Stimulated activated CD4-positive, alpha-beta T cell treated with anti-CD3 and anti-CD28 coated beads, Interleukin-12 subunit alpha, Interleukin-12 subunit beta, amount 100 ng/mL, for 4 hours (primary cell): ENCODE measurements at regions not wholly inside any gene's neighbourhood (a gene's known extent, or its start where the extent isn't known, plus 50 kb on each side); places are given as distances from the start of the nearest gene placed in this dataset.

Source experiments
- DNase-seq: peaks from one replicate; pipeline ENCODE4 v3.0.0-alpha.2; 2020

DNA sequence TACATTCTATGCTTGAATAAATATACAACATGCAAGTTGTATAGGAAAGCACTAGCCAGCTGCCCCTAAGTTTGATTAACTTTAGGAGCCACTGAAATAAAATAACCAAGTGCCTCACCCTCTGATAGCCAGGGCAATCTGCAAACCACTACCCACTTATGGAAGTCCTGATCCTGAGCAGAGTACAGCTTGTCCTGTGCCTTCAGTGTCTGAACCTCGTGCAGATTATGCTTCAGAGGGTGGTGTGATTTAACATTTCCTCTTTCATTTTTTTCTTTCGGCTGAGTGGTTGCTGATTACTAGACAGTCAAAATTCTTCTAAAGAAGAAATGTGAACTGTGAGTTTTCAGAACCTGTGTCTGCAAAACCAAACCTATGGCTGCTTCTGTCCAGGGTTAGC lies 327.7 kb downstream of the PIK3R1 start:
- DNase-seq: no peak

DNA sequence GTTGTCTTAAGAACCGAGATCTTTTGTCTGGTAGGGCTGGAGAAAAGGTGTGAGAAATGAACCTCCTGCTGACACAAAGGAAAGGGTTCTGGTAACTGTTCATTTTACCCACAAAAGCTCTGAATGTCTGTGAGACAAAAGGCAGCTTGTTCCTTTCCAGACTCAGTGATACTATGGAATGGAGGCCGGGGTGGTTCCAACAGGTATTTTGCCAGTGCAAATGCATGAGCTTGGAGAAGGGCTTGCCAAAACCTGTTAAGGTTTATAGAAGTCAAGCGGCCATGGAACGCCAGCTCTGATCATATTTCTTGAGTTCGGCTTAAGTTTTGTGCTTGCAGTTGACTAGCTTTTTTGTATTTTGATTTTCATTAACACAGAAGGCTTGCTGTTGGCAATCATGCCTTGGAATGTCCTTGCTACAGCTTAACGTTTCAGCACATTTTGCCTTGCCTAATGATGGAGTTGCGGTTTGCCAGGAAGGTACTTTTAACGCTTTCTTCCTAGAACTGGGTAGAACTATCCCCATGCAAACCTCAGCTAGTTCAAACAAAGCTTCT lies 328.6 kb downstream of the PIK3R1 start:
- no peak for DNase-seq

DNA sequence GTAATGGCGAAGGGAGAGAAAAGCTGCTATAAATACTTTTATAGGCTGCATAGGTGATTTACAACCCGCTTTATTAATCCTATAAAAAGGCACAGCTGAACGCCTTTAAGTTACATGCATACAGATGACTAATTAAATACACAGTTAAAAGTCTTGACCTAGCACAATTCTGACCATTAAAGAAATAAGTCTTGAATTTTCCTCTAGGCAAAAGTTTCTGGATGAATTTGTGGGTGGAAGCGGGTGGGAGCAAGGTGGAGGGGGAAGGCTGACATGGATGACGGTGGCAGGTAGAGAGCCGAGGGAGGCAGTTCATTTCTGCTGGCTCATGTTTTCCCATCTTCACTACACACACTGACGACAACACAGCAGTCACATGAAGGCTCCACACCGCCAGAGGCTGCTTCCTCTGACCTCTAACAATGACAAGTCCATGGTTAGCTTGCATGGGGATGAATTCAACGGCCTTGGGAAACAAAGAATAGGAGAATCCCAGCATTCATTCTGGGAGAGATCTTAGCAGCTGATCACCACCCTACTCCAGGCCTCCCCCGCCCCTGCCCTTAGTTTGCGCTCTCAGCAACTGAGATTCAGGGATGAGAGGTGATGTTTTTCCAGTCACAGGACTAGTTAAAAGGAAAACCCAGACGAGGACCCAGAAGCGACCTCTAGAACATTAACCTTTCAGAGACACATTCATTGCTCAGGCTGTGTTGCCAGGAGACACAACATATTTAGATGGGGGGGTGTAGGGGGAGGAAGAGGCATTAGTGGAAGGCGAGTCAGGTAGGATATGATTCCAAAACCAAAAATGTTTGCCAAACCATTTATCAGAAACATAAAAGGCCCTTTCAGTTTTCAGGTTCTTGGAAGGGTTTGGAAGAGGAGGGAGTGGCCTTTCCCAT lies 329.3 kb downstream of the PIK3R1 start:
- DNase-seq: no peak

DNA sequence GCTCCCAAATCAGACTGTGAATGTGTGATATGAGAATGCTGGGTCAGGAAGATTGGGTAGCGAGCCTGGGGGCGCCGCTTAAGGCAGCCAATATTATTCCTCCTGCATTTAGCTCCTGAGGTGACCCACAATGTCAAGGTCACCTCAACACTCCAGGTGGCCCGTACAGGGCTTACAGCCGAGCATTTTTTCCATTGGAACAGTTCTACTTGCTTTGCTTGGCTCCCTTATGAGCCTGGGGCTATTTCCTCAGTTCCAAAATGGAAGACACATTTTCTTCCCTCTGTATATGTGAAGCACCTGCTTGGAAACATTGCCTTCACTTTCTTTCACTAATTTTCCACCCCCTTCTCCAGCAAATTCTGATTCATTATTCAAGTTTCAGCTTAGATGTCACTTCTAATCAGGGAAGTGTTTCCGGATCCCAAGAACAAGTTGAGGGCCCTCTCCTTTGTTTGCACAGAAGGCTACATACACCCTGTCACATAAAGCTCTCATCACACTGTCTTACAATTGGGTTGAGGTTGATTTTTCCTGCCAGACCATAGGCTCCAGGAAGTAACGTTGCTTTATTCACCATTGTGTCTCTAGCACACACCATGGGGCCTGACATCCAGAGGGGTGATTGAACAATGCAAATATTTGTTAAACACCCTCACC lies 330.2 kb downstream of the PIK3R1 start:
- DNase-seq: no peak

DNA sequence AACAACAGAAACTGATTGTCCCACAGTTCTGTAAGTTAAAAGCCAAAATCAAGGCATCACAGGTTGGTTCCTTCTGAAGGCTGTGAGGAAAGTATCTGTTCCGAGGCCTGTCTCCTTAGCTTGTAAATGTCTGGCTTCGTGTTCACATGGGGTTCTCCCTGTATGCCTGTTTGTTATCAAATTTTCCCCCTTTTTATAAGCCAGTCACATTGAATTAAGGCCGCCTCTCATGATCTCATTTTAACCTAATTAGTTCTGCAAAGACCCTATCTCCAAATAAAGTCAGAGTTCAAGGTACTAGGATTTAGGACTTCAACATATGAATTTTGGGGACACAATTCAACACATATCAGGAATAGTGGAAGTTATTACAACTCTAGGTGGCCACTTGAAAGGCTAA lies 331.5 kb downstream of the PIK3R1 start:
- DNase-seq: no peak

DNA sequence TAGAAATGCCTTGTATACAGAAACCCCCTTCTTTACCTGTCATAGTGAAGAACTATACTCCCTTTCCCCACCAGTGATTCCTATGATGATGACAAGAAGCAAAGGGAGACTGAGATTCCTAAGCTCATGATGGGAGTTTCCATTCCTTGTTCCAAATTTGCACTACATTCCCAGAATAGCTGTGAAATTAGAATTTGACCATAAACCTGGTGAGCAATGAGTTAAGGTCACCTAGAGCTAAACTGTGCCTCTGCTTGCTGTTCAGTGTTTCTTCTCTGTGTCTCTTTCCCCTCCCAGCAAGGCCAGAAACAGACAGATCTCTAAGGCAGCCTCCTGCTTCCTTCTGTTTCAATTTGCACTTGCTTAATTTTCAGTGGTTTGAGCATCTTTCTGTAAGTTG lies 332.1 kb downstream of the PIK3R1 start:
- DNase-seq: no peak

DNA sequence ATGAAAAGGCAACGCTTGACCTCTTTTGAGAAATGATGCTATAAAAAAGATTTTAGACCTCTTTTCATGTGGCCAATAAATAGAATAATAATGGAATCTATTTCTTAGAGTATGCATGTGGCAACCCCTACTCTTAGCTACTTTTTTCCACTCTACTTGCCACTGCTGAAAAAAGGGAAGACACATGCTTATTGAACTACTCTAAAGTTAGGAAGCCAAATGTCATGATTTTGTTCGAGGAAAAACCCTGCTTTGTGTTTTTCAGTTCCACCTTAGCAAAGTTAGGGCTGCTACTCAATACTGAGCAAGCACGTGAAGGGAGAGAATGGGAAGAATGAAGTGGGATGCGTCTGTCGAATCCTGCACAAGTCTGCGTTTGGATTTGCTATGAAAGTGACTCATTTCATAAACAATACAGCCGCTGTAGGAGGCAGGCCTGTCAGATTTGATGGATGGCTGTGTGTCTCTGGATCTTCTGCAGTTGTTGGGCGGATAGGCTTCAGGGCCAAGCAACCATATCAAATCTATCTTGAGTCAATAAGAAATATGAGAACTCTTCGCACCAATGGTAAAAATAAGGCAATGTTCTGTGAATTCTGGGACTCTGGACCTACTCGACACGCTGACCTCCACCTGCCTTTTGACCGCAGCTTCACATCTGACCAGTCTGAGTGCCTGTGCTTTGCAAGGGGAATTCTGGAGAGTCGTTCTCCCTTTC lies 333.6 kb downstream of the PIK3R1 start:
- DNase-seq: no peak

DNA sequence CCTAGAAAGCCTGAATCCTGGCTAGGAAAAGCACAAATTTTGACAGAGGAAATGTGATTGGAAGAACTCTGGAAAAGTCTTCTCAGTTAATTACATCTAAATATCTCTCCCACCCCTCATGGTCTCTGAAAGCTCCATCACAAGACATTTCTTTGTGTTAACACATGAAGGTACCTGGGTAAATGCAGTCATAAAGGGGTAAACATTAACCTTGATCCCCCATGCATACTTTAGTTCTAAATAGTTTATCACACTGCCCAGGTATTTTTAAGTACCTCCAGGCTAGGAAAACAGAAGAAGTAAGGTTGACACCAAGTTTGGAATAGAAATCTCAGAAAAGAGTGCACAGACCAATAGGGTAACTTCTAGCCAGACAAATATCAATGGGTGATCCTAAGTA lies 334.5 kb downstream of the PIK3R1 start:
- no peak for DNase-seq

DNA sequence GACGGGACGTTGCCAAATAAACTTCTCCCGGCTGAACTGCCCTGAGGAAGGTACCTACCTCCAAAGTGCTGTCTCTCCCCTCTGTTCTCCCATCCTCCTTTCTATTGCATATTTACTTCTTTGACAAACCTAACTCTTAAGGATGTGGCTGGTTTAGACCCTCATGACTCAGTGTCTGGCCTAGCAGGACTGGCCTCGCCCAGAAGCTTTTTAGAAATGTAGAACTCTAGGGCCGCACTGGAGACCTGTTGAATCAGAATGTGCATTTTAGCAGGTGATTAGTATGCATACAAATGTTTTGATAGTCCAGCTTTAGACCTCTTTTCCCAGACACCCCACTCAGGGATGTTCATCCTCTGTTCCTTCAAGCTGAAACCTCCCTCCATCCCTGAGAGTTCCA lies 335.9 kb downstream of the PIK3R1 start:
- no peak for DNase-seq

DNA sequence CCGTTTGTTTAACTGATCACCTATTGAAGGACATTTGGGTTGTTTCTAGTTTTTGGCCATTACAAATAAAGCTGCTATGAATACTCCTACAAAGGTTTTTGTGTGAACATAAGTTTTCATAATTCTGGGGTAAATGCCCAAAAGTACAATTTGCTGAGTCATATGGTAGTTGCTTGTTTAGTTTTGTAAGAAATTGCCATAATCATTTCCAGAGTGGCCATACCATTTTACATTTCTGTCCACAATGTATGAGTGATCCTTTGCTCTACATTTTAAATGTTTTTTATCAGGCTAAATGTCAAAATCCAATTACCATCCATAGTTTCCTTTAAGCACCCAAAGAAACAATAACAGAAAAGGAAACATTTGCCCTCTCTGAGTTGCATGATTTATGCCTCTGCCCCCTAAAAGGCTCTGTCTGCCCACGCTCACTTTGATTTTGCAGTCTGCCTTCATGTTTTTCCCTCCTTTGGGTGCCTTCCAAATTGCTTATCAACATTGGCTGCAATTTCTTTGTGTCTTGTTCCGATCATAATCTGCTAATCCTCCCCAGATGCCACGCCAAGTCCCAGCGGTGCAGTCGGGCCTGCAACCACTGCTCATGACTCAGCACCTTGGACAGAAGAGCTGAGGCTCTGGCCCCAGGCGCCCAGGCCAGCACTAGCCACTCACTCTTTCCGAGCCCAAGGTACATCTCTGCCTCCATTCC lies 339.2 kb downstream of the PIK3R1 start:
- no peak for DNase-seq

DNA sequence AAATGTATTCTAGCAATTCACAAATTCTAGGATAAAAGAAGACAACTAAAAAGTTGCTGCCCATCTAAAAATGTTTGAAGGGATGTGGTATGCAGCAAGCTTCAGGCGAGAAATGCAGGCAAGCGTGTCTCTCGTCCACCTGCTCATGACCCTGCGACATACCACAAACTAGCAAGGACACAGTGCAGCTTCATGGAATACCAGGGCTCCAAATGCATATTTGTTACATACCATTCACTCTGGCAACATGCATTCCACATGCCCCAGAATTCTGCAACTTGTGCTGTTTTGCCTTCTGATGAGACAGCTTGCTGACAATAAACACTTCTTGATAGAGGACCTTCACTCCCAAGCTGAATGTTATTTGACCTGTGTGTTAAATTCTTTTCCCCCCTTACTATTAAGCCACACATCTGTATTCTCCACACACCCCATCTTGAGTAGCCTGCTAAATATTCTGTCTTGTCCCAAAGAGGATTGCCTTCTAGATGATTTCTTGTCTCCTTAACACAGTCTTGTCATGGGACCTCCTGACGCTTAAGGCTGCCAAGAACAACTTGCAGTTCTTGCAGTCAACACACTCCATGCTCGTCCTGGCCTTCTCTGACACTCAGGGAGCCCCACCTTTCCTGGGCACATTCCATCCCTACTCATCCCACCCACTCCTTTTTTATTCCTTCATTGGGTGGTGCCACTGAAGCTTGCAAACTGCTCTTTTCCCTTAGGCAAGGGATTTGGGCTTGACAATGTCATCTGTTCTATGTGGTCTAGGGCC lies 340.5 kb downstream of the PIK3R1 start:
- no peak for DNase-seq

DNA sequence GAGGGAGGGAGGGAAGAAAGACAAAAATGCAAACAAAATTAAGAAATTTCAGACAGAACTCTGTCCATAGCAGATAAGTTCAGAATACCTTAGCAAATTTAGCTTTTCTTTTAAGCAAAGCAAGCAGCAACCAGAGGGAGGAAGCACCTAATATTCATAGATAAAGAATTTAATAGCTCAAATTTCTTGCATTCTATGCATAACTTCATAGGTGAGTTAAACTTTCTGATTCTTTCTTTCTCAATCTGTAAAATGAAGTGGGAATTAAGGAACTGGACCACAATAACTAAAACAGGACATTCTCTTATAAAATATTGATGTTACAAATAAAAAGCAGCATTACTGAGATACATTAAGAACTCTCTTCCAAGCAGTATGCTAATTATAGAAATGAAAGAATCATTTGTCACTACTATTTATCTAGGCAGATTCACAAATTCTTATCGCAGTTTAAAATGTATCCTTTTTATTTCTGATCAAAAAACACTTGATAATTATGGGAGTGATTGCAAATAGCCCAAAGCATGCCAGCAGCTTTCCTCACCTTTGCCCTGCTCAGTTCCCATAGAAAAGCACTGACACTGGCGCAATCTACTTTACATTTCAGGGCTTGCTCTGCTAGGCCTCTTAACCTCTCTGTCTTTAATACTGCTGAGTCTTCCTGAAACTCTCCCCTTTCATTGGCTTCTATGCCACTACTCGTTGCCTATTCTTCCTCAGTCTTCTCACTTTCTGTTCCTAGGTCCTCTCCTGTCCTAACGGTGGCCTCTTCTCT lies 341.8 kb downstream of the PIK3R1 start:
- no peak for DNase-seq

DNA sequence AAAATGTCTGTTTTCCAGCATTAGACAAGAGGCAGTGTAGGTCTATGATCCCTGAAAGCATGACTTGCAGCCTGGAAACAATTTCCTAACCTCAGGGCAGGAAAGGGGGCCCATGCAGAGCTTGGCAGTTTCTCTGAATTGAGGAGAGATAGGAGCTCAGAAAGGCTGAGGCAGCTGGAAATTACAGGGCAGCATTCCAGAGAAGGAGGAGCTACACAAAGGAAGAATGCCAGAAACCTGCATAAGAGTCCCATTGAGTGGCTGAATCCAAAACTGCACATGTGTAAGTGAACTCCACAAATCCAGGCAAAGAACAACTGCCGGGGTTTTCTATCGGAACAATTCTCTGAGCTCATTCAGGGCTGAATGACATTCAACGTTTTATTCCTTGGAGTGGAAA lies 346.8 kb downstream of the PIK3R1 start:
- DNase-seq: no peak

DNA sequence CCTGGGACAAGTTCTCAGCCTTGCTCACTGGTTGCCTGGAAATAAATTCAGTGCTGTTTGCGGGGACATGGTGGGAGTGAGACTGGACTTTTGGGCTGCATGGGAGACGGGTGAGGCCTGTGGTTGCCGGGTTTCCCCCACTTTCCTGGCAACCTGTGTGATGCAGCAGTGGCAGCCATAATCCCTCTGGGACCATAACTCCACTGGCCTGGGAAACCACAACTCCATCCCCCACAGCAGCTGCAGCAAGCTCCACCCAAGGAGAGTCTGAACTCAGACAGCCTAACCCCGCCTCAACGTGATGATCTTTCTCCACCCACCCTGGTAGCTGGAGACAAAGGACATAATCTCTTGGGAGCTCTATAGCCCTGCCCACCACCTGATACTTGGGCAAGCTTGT lies 349.9 kb downstream of the PIK3R1 start:
- DNase-seq: no peak

DNA sequence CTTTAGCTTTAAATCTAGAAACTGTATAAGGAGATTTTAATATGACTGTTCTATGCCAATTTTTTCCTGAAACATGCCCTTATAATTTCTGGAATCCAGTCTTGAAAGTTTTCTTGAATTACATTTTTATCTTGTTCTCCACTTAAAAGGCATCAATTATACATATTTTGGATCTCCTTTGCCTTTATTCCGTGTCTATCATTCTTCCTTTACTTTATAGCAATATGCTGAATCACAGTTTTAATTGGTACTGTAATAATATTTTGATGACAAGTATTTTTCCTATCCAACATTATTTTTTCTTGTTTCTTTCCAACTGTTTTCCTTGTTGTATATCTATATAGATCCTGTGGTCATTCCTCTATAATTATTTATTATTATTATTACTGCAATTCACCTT lies 361.2 kb downstream of the PIK3R1 start:
- DNase-seq: no peak

DNA sequence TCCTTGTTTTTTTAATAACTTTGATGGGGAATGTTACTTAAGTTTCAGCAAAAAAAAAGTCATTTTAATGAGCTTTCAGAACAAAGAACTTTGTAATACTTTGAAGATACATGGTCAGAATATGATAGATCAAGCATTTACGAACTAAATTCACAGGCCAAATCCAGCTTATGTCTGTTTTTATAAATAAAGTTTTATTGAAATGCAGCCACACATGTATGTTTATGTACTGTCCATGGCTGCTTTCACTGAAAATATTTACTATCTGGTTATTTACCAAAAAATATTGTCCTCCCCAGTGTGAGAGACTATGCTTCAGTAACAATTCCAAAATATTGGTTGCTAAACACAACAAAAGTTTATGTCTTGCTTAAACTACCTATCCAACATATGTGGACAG lies 366.7 kb downstream of the PIK3R1 start:
- DNase-seq: no peak

DNA sequence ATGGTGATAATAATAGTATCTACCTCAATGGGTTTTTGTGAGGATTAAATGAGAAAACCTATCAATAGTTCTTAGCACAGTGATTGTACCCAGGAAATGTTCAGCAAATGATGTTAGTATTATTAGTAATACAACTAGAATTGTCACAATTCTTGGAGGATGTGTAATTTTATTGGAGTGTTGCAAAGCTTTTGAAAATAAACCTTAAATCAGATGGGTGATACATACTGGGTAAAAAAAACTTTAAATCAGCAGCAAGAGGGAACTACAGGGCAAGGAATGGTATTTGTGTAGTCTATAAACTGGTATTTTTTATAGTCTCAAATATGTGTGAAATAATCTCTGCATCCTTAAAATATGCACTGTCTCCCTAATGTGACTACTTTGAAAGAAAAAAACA lies 371.6 kb downstream of the PIK3R1 start:
- DNase-seq: no peak

DNA sequence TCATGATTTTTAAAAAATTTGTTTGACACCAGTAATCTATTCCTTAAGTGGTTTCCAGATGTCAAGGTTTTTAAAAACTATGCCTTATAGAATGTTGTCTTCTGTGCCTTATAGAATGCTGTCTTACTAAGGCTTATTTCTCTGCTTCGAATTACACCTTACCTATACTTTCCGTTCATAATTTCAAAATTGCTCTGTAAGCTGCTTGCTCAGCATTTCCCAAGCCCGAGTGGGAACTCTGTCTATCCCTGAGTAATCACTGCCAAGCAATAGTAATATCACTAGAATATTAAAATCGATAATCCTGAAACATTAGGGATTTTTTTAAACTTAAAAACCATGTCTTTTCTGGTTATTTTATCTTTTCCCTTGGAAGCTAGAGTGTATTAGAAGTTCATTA lies 376.3 kb downstream of the PIK3R1 start:
- no peak for DNase-seq

DNA sequence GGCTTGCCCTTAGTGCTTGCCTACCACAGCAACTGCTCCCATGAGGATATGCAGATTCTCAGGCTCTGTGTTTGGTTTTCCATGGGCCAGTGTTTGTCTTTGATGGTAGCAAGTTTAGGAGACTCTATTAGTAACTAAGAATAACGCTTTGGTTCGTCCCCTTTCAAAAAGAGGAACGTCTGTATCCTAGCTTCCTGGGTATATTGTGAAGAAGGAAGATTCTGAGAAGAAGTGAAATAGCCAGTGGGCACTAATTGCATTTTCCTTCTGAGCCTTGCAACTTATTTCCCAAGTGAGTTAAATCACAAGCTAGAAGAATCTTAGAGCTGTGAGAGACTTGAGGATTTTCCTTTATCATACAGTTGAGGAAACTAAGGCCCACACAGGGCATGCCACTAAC lies 376.8 kb downstream of the PIK3R1 start:
- no peak for DNase-seq

DNA sequence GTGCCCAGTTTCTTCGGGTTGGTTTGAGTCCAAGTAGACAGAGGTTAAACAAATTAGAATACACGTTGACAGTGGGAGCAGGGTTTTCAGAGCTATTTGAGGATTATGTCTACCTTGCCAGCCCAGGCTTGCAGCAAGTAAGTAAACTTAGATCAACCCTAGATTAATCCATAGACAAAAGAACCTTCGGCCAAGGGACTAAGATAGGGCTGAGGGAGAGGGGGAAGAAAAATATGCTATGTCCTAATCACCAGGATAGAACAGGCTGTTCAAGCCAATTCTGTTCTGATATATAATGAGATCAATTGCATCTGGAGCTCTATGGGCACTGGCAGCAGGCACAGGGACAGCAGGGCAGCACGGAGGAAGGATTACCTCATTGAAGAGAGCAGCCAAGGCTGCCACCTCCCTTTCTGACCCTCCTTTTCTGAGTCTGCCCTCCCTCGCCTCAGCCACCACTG lies 377.7 kb downstream of the PIK3R1 start:
- no peak for DNase-seq

DNA sequence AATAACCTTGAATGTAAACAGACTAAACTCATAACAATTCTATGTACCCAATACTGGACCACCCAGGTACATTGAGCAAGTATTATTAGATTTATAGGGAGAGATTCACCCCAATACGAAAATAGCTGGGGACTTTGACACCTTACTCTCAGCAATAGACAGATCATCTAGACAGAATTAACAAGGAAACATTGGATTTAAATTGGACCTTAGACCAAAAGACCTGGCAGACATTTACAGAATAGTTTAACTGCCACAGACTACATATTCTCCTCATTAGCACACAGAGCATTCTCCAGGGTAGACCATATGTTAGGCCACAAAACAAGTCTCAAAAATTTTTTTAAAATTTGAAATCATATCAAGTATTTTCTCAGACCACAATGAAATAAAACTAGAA lies 397.4 kb downstream of the PIK3R1 start:
- DNase-seq: no peak
